Spinal cord (tissue), 9 donors: ENCODE measurements at regions not wholly inside any gene's neighbourhood (a gene's known extent, or its start where the extent isn't known, plus 50 kb on each side); places are given as distances from the start of the nearest gene placed in this dataset.

Experiments
- DNase-seq, 6 donors: peaks; one replicate each; pipeline versions ENCODE4 v3.0.0 to v3.0.0-alpha.2; 2013 to 2015; ENCODE audit warnings: low spot score in 6 of 6, low read depth in 4 of 6
- H3K27ac ChIP-seq: one replicate; pipeline ENCODE4 v1.5.1; 2013; ENCODE audit warnings: low read depth, low read length, control low read depth
- H3K27me3 ChIP-seq: one replicate; pipeline ENCODE4 v1.6.1; 2013; ENCODE audit warnings: low read length; ENCODE audit not compliant: control insufficient read depth, insufficient read depth
- H3K36me3 ChIP-seq: one replicate; pipeline ENCODE4 v1.6.1; 2013; ENCODE audit warnings: low read length; ENCODE audit not compliant: control insufficient read depth, insufficient read depth
- H3K4me1 ChIP-seq: one replicate; pipeline ENCODE4 v1.6.1; 2013; ENCODE audit warnings: low read length; ENCODE audit not compliant: control insufficient read depth, insufficient read depth
- H3K4me3 ChIP-seq: one replicate; pipeline ENCODE4 v1.5.1; 2013; ENCODE audit warnings: low read depth, low read length, control low read depth
- H3K9me3 ChIP-seq: one replicate; pipeline ENCODE4 v1.6.1; 2013; ENCODE audit warnings: low read length; ENCODE audit not compliant: control insufficient read depth, insufficient read depth
- WGBS: methylation state at CpG from one replicate; pipeline ENCODE4 v1.1.5; 2013; ENCODE audit warnings: missing lambda C conversion rate; ENCODE audit not compliant: insufficient coverage; 5-methylcytosine and 5-hydroxymethylcytosine counted together
- donor health status: healthy.

- H3K27ac ChIP-seq: no peak overlapping the region
- WGBS: 33% methylated on average over 1 of the region's 3 CpGs
- DNase-seq: peak in 1 of 6 donors; percentile 64
- no peaks in the 10 kb centered on the region for H3K4me1 ChIP-seq
- no peaks in the 10 kb centered on the region for H3K9me3 ChIP-seq
- H3K36me3 ChIP-seq: no peaks in the 10 kb centered on the region
- no peak overlapping the region for H3K4me3 ChIP-seq
- no peaks in the 10 kb centered on the region for H3K27me3 ChIP-seq
Measured at GRCh38 chr12:124109760-124110159, 136.7 kb downstream of the ZNF664 start.

DNA sequence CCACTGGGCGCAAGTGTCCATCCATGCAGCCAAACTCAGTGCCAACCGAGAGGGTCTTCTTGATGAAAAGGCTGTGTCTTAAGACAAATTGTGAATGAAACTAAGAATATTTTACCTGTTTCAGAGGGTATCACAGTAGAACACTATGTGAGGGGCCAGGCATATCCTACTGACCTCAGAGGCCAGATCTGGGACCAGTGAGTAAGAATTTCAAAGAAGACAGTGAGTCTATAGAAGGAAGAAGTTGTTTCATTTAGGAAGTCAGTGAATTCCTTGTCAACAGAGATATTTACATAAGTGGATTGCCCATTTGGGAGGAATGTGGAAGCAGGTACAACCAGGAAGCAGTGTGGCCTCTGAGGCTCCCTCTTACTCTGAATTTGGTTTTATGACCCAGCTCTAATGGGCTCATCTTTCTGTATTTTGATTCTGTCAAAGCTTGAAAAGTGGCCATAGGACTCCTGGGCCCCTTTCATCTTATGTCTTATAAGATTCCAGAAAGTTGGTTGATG lies 137.4 kb downstream of the ZNF664 start:
- H3K27me3 ChIP-seq: no peaks in the 10 kb centered on the region
- no peak overlapping the region for H3K4me3 ChIP-seq
- H3K36me3 ChIP-seq: no peaks in the 10 kb centered on the region
- 93% methylated on average over 2 of the region's 2 CpGs for WGBS
- H3K4me1 ChIP-seq: peaks cover under 1% of the 10 kb centered on the region
- no peak for DNase-seq
- H3K27ac ChIP-seq: no peak overlapping the region
- H3K9me3 ChIP-seq: no peaks in the 10 kb centered on the region

DNA sequence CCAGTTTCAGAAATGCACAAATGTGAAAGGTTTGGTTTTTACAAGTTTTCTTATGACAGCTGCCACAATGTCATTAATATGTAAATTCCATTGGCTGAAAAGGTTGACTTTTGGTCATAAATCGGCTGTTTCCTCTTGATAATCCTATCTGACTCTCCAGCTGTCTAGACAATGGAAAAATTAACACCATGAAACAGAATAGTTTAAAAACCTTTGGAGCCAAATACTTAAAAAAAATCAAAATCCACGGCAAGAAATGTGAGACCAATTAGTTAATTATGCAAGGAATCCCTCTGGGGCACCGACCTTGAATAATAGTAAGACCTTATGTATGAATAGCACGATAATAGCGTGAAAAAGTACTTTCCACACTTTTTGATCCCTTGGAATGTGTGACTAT lies 138.0 kb downstream of the ZNF664 start:
- Histone ChIP-seq H3K27ac (no peak overlapping the region), H3K4me1 (peaks cover 7% of the 10 kb centered on the region), H3K36me3 (no peaks in the 10 kb centered on the region), H3K4me3 (no peak overlapping the region), H3K9me3 (no peaks in the 10 kb centered on the region), H3K27me3 (no peaks in the 10 kb centered on the region)
- DNase-seq: no peak
- WGBS: no CpG with 5 or more reads among the region's 5 CpGs

GRCh38 chr12:124114316-124114715 lies 141.3 kb downstream of the ZNF664 start:
- Histone ChIP-seq H3K4me3 (no peak overlapping the region), H3K27ac (no peak overlapping the region), H3K27me3 (no peaks in the 10 kb centered on the region), H3K4me1 (peaks cover 13% of the 10 kb centered on the region), H3K9me3 (no peaks in the 10 kb centered on the region), H3K36me3 (no peaks in the 10 kb centered on the region)
- DNase-seq: no peak
- no CpG with 5 or more reads among the region's 2 CpGs for WGBS

DNA sequence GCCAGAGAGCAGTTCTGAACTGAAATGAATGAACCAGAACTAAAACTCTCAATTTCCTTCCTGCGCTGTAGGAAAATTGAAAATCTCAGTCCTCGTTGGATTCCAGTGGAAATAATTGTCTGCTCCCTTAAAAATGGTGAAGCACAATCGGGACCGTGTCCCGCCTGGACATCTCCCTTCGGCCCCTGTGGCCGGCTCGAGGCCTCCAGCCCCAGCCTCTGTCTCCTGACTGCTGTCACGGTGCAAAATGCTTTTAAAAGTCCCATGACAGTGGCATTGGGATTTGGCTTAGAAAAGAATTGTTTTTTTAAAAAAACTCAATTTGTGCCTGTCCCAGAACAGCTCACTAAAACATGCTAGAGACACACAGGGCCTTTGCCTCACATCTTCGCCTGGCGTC lies 142.5 kb downstream of the ZNF664 start:
- Histone ChIP-seq H3K9me3 (no peaks in the 10 kb centered on the region), H3K36me3 (no peaks in the 10 kb centered on the region), H3K27me3 (no peaks in the 10 kb centered on the region), H3K27ac (no peak overlapping the region), H3K4me3 (no peak overlapping the region), H3K4me1 (peaks cover 13% of the 10 kb centered on the region)
- DNase-seq: peak in 1 of 6 donors; percentile 25
- 90% methylated on average over 10 of the region's 11 CpGs for WGBS

DNA sequence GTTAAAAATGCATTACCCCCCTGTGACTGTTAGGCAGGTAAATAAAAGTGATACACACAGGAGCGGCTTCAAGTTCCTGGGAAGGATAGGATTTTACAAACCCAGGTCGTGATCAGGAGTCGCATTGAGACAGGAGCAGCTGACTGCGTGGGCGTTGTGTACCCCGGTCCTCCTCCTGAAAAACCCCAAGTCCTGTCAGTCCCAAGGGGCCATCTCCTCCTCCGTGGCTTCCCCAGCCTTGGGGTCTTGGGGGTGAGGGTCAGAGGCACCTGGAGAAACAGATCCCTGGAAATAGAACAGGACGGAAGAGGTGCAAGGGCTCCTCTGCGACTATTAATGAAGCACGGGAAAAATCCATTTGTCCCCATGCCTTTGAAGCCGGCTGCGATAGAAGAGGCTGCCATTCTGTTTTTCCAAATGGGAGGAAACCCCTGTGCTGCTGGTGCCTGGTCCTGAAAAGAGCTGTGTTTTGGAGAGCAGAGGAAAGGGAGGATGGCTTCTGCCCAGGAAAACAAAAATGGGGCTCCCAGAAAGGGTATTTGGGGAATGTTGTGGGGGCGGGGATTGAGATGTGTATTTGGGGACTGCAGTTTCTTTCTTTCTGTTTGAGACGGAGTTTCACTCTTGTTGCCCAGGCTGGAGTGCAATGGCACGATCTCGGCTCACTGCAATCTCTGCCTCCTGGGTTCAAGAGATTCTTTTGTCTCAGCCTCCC lies 143.1 kb downstream of the ZNF664 start:
- WGBS: 70% methylated on average over 14 of the region's 16 CpGs
- Histone ChIP-seq H3K9me3 (no peaks in the 10 kb centered on the region), H3K27me3 (no peaks in the 10 kb centered on the region), H3K4me3 (no peak overlapping the region), H3K36me3 (no peaks in the 10 kb centered on the region), H3K27ac (no peak overlapping the region), H3K4me1 (peaks cover 13% of the 10 kb centered on the region)
- DNase-seq: no peak

DNA sequence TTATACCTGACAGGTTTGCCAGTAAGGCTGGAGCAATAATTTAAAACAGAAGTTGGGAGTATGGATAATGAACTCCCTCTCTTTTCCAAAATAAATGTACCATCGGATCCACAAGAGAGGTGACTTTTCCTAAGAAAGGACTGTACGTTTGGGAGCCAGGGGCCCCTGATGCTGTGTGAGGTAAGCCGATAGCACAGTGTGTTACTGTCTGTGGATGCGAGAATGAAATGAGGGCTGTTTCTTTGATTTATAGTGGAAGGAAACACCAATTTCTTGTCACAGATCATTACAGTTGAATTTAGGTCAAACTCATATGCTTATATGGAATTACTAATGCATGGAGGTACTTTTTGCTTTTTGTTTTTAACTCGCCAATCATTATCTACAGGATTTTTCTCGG lies 147.7 kb downstream of the ZNF664 start:
- no CpG with 5 or more reads among the region's 6 CpGs for WGBS
- Histone ChIP-seq H3K4me1 (peaks cover 22% of the 10 kb centered on the region), H3K36me3 (no peaks in the 10 kb centered on the region), H3K27ac (no peak overlapping the region), H3K9me3 (no peaks in the 10 kb centered on the region), H3K27me3 (no peaks in the 10 kb centered on the region), H3K4me3 (no peak overlapping the region)
- DNase-seq: peak in 1 of 6 donors; percentile 37

GRCh38 chr12:124122722-124123121 lies 149.7 kb downstream of the ZNF664 start:
- Histone ChIP-seq H3K36me3 (no peaks in the 10 kb centered on the region), H3K27me3 (no peaks in the 10 kb centered on the region), H3K4me1 (peaks cover 13% of the 10 kb centered on the region), H3K9me3 (no peaks in the 10 kb centered on the region), H3K27ac (peak overlapping the region; percentile 16), H3K4me3 (no peak overlapping the region)
- 71% methylated on average over 4 of the region's 9 CpGs for WGBS
- no peak for DNase-seq

DNA sequence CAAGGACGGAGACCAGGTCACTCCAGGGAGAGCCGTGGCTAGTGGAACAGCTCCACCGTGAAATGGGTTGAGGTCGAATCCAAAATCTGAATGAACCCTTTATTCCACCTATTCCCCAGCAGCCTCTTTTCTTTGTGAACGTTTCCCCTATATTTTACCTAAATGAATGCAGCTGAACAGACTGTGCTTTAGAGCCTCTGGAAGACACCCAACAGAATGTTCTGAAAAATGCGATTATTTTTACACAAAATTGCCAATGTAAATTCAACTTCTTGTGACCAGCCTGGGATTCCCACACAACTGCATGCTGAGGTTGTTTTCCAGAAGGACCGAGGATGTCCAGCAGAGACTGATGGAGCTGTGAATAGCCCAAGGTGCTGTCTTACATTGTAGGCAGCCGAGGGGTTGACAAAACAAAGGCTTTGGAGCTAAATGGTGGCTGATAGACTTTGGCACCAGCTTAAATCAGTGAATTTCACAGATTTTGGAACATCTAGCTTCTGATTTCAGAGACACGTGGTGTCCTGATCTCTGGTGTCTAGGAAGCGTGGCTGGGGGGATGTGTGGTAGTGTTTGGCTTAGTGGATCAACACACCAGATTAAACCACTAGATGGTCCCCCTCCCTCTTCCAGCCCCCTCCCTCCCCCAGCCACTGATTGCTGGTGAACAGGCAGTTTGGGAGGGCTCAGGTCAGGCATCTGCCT lies 150.4 kb downstream of the ZNF664 start:
- 24% methylated on average over 7 of the region's 10 CpGs for WGBS
- Histone ChIP-seq H3K4me3 (no peak overlapping the region), H3K36me3 (no peaks in the 10 kb centered on the region), H3K27me3 (no peaks in the 10 kb centered on the region), H3K27ac (peak overlapping the region; percentile 16), H3K4me1 (peaks cover 13% of the 10 kb centered on the region), H3K9me3 (no peaks in the 10 kb centered on the region)
- DNase-seq: peak in 2 of 6 donors; percentile 49 to 84
